ENCODE measurements at regions not wholly inside any gene's neighbourhood (a gene's known extent, or its start where the extent isn't known, plus 50 kb on each side); places are given as distances from the start of the nearest gene placed in this dataset.

GRCh38 chr12:77354766-77355362 is 289.5 kb upstream of the E2F7 start:
- TF ChIP-seq GATA3 (IDR thresholded peaks at IDR 0.05; ENCODE audit: low read depth, low read length) (no peak), GATA2 (IDR thresholded peaks at IDR 0.05; ENCODE audit: low read depth, low read length) (no peak)

All from SH-SY5Y (cell line).